HuH-7 (cell line): ENCODE measurements at regions not wholly inside any gene's neighbourhood (a gene's known extent, or its start where the extent isn't known, plus 50 kb on each side); places are given as distances from the start of the nearest gene placed in this dataset.
"Not testable (repeated sequence)": the region's sequence is repeated elsewhere in the genome, so short reads cannot be mapped to it uniquely, and the experiment has no call there.

Experiments used
- DNase-seq: peaks from one replicate; pipeline ENCODE4 v3.0.0; 2011; ENCODE audit warnings: low spot score

DNA sequence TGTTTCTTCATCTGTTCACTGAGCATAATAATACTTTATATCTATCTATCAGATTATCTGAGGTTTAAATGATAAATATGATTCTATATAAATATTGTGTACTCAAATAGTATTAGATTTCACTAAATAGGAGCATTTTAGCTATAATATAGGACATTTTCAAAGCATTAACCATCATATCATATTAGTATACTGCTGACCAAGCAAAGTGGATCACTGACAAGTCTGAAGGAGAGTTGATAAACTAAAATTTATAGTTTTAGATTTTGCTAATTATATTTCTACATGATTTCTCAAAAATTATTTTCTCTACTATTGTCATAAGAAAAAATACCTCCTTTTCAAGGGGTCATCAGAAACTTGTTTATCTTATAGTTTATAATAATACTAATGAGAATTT, 937.8 kb upstream of the LRATD1 start:
- DNase-seq = no peak

DNA sequence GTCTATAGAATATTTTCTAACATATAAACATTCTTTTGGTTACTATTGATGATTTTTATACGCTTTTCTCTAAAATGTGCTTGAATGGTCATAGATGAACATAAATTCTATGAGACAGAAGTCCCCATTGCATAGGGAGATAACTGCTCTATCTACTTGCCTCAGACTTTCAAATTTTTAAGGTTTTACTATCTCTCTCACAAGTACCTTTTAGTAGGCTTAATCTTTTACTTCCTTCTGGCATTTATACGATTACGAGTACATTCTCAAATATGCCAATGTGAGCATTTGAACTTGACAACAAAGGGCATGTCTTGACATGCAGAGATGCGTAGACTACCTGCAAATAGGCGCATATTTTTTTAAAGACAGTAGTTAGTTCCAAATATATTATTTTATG, 935.9 kb upstream of the LRATD1 start:
- no peak for DNase-seq

DNA sequence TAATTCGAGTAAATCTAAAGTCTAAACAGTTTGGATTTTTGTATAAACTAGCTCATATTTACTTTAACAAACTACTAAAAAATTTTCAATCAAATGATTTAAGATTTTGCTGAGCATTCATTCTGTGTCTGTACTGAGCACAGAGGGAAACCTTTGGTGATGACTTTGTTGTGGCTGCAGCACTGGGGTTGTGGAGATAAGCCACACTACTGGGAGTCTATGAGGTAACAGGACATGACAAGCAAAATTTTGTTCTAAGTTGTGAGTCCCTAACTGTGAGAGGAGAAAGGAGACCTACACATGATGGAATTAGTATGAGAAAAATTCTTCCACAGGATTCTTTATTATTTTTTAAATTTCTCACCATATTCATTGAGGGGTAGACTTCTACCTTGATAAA, 933.7 kb upstream of the LRATD1 start:
- no peak for DNase-seq

DNA sequence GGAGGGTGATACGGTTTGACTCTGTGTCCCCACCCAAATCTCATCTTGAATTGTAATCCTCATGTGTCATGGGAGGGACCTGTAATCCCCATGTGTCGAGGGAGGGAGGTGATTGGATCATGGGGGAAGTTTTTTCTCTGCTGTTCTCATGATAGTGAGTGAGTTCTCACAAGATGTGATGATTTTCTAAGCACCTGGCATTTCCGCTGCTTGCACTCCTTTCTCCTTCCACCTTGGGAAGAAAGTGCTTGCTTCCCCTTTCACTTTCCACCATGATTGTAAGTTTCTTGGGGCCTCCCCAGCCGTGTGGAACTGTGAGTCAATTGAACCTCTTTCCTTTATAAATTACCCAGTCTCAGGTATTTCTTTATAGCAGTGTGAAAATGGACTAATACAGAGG, 932.6 kb upstream of the LRATD1 start:
- not testable (repeated sequence) for DNase-seq

DNA sequence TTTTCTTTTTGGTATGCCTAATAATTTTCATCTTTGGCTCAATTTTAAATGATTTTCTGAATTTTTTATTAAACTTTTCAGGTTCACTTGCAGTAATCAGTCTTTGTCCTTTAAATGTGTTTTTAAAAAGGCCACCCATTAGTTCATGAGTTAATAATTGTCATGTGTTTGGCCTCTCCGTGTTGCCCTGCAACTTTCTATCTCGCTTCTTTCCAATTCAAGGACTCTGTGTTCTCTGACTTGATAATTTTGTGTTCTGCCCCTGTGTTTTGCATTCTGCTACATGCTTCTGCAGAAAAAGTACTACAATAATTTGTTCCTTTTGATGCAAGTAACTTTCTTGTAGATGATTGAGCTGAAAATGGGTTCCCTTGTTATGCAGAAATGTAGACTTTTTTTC, 921.4 kb upstream of the LRATD1 start:
- DNase-seq = no peak

DNA sequence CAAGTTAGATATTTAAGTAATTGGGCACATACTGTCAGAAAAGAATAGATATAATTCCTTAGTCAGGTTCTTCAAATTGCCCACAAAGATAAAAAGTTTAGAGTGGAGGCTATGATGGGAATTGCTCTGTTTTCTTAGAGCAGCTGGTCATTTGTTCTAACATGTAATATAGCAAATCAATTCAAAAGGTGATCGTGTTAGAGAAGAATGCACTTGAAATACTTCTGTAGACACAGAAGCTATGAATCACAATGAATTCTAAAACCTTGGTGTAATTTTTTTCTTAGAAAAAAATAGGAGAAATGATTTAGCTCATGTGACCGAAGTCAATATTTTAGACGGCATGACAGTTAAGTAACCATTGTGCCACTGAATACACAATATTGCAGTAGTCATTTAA, 918.1 kb upstream of the LRATD1 start:
- no peak for DNase-seq

DNA sequence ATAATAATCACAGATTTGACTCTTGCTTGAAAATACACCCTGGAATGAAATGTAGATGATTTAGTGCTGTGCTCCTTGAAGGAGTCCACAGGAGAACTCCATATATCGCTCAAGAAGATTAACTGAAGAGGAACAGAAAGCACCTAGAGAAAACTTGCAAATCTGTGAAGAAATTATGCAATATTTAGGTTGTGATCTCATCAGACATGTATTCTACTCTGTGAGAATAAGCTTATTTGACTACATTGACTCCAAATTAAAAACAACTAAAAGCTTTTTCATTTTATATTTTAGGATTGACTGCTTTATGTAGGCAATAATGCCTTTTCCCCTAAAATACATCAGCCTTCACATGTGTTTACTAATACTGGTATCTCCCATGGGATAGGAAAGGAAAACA, 906.6 kb upstream of the LRATD1 start:
- DNase-seq = no peak

DNA sequence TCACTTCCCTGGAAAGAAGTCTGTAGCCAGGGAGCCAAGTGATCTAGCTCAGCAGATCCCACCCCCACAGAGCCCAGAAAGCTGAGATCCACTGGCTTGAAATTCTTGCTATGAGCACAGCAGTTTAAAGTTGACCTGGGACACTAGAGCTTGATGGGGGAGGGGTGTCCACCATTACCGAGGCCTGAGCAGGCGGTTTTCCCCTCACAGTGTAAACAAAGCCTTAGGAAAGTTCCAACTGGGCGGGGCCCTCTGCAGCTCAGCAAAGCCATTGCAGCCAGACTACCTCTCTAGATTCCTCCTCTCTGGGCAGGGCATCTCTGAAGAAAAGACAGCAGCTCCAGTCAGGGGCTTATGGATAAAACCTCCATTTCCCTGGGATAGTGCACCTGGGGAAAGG, 887.2 kb upstream of the LRATD1 start:
- peak; percentile 1 for DNase-seq

DNA sequence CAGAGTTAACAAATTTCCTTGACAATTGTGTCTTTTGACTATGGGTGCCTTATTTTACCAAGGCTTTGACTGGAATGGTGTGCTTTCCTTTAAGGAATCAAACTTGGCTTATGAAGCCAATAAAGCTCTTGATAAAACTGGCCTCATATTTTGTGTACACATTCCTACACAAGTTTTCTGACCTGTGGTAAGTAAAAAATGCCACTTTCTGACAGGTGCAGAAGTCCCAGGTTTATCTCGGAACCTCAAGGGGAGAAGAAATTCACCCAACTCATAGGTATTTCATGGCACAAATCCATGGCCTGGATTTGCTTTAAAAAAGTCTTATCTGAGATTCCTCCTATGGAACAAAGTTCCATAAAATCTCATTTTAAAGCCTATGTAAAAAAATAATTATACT, 880.6 kb upstream of the LRATD1 start:
- DNase-seq = no peak

DNA sequence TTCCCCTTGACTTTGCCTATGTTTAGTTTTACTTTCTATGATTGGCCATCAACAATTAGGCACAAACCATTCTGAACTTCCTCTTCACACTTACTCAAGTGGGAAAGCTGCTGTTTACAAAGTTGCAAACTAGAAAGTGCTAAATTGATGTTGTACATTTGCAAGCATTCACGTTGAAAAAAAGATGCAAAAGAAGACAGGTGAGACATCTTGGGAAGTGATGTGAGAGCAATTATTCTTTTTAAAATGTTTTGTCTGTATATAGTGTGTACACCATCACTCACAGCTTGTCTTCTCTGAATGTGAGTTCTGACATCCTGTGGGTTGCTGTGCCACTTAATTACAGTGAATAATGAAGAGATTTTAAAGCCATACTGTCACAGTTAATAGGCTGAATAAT, 874.1 kb upstream of the LRATD1 start:
- no peak for DNase-seq

DNA sequence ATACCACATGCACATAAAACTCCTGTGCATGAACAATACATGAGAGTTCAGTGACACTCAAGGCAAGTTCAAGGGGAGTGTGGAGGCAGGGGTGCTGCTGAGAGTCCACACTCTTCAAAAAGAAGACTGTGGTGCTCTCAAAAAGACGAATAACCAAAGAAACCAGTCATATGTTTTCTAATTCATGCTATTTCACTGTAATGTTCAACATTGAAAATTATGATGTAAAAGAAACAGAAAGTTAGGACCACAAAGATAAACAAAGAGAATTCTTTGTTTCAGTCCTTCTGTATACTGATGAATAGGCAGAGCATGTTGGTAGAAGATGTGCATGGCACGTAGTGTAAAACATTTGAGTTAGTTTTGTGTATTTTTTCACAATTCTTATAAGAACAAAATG, 864.2 kb upstream of the LRATD1 start:
- DNase-seq = no peak

DNA sequence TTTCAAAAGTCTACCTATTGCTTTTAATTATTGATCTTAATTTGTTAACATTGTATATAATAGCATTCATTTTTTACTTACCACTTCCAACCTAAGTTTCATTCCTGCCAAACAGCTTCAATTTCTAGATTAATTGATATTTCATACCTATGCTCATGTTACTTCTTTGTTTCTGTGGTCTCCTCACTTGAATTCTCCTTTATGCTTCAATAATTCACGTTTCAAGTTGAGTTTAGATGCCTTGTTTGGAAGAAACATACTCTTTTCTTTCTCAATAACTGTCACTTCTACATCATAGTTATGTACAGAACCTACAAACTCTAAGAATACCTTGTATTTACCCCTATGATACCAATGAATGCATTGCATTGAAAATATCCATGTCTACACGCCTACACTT, 862.2 kb upstream of the LRATD1 start:
- no peak for DNase-seq

DNA sequence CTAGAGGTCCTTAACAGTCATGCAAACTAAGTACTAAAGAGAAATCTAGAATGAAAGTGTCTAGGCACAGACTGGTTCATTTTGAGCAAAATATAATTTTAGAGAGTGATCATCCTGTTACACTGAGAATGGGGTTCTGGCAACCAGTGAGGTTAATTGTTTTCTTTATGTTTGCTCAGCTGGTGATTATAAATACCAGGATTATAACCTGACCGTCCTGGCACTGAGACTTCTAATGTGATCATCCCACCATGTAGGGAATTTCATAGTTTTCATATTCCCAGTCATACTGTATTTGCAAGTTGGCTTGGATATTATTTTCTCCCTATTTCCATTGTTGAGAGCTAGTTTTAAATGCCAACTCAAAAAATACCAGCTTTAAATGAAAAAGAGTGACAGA, 852.5 kb upstream of the LRATD1 start:
- no peak for DNase-seq

DNA sequence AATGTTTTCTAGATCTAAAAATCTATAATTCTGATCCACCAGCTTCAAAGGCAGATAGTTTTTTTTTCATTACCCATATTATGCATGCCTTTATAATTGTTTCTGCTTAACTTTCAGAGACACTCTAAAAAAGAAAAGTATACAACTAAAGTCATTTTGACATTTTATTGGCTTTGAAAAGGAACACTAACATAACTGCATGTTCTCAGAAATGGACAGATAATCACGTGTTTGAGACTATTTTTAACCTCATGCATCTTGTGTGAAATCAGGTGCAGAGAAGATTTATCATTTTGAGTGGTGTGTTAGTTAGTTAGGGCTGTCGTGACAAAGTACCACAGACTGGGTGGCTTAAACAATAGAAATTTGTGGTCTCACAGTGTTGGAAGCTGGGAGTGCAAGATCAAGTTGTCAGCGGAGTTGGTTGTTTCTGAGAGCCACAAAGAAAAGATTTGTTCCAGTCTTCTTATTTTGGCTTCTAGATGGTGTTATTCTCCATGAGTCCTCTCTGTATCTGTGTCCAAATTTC, 841.4 kb upstream of the LRATD1 start:
- DNase-seq = no peak

DNA sequence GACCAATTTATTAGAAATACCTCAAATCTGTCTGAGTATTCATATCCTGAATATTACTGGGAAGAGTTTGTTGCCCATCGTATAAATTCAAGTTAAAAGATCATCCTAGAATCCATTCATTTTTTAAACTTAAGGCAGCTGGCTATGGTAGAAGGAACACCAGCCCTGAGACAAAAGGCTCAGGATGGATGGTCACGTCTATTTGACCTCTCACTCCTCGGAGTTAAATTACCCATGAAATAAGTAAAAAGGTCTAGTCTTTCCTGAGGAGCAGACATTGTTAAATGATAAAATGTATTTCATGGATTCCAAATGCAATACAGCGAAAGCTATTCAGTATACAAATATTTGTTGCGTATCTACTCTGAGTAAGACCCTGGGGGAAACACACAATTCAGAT, 826.0 kb upstream of the LRATD1 start:
- DNase-seq = no peak

DNA sequence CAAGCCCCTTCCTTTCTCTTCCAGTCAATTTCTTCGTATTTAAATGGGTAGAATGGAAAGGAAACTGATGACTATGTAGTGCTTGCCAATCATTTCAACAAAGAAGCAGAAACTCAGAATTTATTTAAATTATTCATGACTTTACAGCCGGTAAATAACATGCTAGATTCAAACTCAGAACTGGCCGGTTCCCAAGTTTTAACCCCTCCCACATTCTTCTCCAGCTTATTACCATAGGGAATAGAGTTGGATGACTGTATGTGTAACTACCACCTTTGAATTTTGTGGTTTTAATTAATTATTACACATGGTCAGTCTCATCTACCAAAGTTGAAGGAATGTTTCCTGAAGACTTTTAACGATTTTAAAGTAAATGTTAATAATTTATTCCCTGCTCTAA, 819.3 kb upstream of the LRATD1 start:
- DNase-seq = no peak

DNA sequence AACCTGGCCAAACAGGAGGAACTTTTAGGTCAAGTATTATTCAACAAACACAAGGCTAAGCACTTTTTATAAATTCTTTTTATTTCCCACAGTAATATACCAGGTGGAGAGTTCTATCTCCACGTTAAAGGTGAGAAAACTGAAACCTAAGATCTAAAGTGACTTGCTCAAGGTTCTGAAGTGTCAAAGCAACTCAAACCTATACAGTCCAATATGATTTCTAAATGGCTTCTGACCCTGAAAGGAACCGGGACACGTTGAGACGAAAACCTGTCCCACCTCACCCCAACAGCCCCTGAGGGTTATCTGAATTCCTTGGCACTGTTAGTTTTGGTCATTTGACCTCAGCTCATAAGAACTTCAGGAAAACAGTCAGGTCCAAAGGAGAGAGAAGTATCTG, 814.5 kb upstream of the LRATD1 start:
- no peak for DNase-seq

DNA sequence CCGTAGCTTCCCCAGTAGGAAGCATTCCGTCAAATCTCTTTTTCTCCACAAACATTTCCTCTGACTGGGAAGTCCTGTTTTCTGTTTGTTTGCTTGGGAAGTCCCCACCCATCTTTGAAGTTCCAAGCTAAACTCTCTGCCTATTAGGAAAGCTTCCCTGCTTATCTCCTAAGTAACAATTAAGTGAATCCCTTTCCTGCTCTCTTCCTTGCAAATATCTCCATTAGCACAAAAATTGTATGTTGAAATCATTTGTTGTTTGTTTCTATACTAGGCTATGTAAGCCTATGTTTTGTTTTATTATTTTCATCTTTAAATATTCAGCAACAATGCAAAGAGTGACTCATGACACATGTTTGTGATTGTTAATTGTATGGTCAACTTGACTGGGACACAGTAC, 812.6 kb upstream of the LRATD1 start:
- DNase-seq = no peak

DNA sequence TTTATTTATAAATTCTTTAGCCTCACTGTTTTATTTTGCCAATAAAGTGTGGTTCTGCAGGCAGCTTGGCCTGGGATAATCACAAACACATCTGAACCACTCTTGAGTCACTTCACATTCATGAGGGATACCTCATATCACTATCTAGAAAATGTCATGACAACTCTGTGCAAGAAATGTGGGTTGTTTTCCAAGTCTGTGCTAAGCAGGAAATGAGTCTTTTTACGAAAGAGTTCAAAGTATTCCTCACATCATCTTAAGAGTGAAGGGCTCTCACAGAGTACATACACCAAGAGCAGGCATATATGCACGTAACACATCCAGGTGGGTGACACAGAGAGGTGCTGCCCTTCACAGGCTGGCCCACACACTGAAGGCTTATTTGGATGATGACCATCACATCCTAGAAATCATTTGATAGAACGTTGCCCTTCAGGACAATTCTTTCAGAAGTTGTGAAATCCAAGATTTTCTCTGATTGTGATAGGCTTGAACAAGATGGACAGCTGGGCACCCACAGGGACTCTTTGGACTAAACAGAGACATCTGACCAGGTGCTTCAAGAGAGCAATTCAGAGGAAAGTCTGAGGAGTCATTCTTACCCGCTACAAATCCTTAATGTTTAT, 811.1 kb upstream of the LRATD1 start:
- no peak for DNase-seq

DNA sequence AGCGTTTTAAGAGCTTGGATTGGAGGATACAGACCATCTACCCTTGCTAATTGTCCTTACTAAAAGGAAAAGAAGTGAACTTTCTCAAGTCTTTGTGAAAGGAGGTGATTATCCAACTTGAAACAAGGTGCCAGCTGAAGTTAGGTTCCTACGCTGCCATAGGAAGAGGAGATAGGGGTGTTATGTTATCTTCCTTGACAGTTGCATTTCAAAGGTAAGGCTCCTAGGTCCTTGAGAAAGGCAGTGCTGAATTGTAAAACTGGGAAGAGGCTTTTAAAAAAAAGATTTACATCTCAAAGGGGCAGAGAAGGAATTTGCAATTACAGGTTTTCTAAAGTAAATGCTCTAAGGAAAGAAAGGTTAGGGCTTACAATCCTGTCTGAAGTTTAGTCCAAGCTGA, 810.2 kb upstream of the LRATD1 start:
- no peak for DNase-seq

DNA sequence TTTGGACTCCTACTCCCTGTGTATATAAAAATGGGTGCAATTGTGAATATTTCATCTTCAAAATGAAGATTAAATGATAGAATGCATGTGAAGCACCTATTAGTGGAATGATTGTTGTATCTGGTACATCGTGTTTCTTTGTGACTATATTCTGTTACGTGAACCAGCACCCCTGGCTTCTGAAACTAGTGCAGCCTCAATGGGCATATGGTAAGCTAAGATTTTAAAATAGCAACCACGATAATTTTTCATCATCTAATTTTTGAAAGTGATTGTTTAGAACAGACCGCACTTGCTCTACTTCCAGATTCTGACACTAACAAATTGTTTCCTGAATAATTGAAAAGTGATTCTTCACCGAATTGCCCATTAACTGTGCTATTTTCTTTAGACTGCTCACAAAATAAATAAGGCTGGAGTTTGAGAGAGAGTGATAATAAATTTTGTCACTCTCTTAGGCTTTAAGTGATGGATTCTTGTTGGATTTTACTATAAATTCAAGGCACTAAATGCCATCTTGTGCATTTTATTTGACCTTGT, 806.1 kb upstream of the LRATD1 start:
- no peak for DNase-seq

DNA sequence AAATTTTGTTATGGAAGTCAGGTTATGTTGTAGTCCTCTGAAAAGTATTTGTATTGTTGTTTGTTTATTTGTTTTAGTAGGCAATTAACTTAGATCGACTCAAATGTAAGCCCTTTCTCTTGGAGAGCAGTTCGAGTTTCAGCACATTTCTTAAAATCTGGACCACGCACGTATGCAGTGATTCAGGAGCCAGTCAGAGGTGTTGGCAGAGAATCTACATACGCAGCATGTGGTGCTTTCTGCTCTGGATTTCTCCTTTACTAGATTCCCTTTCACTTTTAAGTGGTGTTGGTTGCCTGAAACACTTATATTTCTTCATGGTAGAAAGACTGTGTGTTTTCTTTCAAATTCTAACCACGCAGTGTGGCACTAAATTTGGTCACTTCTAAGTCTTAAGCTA, 773.9 kb upstream of the LRATD1 start:
- DNase-seq = no peak

DNA sequence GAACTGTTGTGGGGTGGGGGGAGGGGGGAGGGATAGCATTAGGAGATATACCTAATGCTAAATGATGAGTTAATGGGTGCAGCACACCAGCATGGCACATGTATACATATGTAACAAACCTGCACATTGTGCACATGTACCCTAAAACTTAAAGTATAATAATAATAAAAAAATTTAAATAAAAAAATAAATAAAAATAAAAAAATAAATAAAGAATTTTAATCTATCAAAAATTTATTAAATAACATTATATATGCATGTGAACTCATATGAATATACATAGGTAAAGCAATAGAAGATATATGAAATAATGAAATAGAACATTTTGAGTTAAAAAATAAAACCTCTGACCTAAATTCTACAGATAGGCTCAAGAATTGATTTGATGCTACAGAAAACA, 764.2 kb upstream of the LRATD1 start:
- not testable (repeated sequence) for DNase-seq

DNA sequence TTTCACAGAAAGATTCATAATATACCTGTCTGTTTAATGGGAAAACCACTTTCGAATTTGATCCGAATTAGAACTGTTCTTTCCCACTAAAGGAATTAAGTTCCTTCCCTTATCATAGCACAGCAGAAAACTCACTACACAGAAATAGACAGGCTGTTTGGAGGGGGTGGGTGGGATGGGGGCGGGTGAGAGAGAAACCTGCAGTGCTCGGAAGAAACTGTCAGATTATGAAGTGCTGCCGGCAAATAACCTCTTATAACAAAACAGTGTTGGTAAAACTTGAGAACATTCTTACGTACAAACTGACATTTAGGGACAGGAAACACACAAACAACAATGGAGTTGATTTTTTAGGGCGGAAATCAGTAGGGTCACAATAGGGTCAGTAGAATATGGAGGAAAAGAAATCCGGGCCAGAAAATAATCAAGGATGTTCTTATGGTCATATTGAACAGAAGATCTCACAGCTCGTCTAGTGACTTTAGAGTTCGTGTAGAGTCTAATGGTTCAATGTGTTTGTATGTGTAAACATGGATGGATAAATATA, 756.0 kb upstream of the LRATD1 start:
- no peak for DNase-seq
